IPS-20b (cell line): ENCODE measurements at regions not wholly inside any gene's neighbourhood (a gene's known extent, or its start where the extent isn't known, plus 50 kb on each side); places are given as distances from the start of the nearest gene placed in this dataset.

Experiments
- H3K27ac ChIP-seq: one replicate; pipeline ENCODE4 v1.5.1; 2013; ENCODE audit warnings: low read length
- H3K27me3 ChIP-seq: 2 replicates; pipeline ENCODE4 v1.6.1; 2013; ENCODE audit warnings: mild to moderate bottlenecking, low read length, inconsistent platforms; ENCODE audit not compliant: insufficient read depth
- H3K36me3 ChIP-seq: 2 replicates; pipeline ENCODE4 v1.6.1; 2013; ENCODE audit warnings: low read depth, mild to moderate bottlenecking, inconsistent platforms, low read length, moderate library complexity; ENCODE audit not compliant: insufficient read depth
- H3K4me1 ChIP-seq: 2 replicates; pipeline ENCODE4 v1.6.1; 2013; ENCODE audit warnings: mild to moderate bottlenecking, control low read depth, inconsistent platforms, low read length, moderate library complexity; ENCODE audit not compliant: insufficient read depth
- H3K4me3 ChIP-seq: 2 replicates; pipeline ENCODE4 v1.5.1; 2013; ENCODE audit warnings: mild to moderate bottlenecking, low read length, inconsistent platforms
- H3K9ac ChIP-seq: 2 replicates; pipeline ENCODE4 v1.6.1; 2013; ENCODE audit warnings: low read depth, mild to moderate bottlenecking, inconsistent platforms, low read length, moderate library complexity
- H3K9me3 ChIP-seq: 2 replicates; pipeline ENCODE4 v1.6.1; 2013; ENCODE audit warnings: mild to moderate bottlenecking, low read depth, low read length, inconsistent platforms; ENCODE audit not compliant: insufficient read depth

GRCh38 chr20:4082406-4083097, 66.1 kb upstream of the SMOX start:
- no peaks in the 10 kb centered on the region for H3K36me3 ChIP-seq
- H3K27me3 ChIP-seq: peaks cover 24% of the 10 kb centered on the region
- H3K9me3 ChIP-seq: no peaks in the 10 kb centered on the region
- peaks cover 12% of the 10 kb centered on the region for H3K4me1 ChIP-seq
- H3K27ac ChIP-seq: no peak overlapping the region
- peak overlapping the region; percentile 10; the same call in 1 of the 2 replicates for H3K9ac ChIP-seq
- peak overlapping the region; percentile 49; the same call in 1 of the 2 replicates for H3K4me3 ChIP-seq

- Histone ChIP-seq H3K4me3 (no peak overlapping the region), H3K4me1 (peaks cover 12% of the 10 kb centered on the region), H3K27me3 (peaks cover 20% of the 10 kb centered on the region), H3K36me3 (no peaks in the 10 kb centered on the region), H3K9me3 (no peaks in the 10 kb centered on the region), H3K27ac (no peak overlapping the region), H3K9ac (no peak overlapping the region)
Measured at GRCh38 chr20:4081421-4081820, 66.1 kb upstream of the RNF24 start.

GRCh38 chr20:4076671-4077070, 61.3 kb upstream of the RNF24 start:
- H3K9me3 ChIP-seq: no peaks in the 10 kb centered on the region
- no peak overlapping the region for H3K9ac ChIP-seq
- no peak overlapping the region for H3K4me3 ChIP-seq
- no peaks in the 10 kb centered on the region for H3K27me3 ChIP-seq
- no peaks in the 10 kb centered on the region for H3K36me3 ChIP-seq
- no peak overlapping the region for H3K27ac ChIP-seq
- no peaks in the 10 kb centered on the region for H3K4me1 ChIP-seq

- no peaks in the 10 kb centered on the region for H3K4me1 ChIP-seq
- H3K4me3 ChIP-seq: no peak overlapping the region
- H3K27me3 ChIP-seq: no peaks in the 10 kb centered on the region
- H3K36me3 ChIP-seq: no peaks in the 10 kb centered on the region
- no peaks in the 10 kb centered on the region for H3K9me3 ChIP-seq
- H3K27ac ChIP-seq: no peak overlapping the region
- no peak overlapping the region for H3K9ac ChIP-seq
Measured at GRCh38 chr20:4076033-4076432, 60.7 kb upstream of the RNF24 start.

GRCh38 chr20:4074877-4075455, 59.6 kb upstream of the RNF24 start:
- Histone ChIP-seq H3K4me1 (no peaks in the 10 kb centered on the region), H3K36me3 (no peaks in the 10 kb centered on the region), H3K9me3 (no peaks in the 10 kb centered on the region), H3K9ac (no peak overlapping the region), H3K27ac (no peak overlapping the region), H3K27me3 (no peaks in the 10 kb centered on the region), H3K4me3 (no peak overlapping the region)

- no peak overlapping the region for H3K27ac ChIP-seq
- H3K9me3 ChIP-seq: no peaks in the 10 kb centered on the region
- H3K4me3 ChIP-seq: no peak overlapping the region
- no peaks in the 10 kb centered on the region for H3K4me1 ChIP-seq
- no peaks in the 10 kb centered on the region for H3K27me3 ChIP-seq
- H3K9ac ChIP-seq: no peak overlapping the region
- H3K36me3 ChIP-seq: no peaks in the 10 kb centered on the region
Measured at GRCh38 chr20:4073852-4074741, 58.7 kb upstream of the RNF24 start.

GRCh38 chr20:4071178-4071693, 55.9 kb upstream of the RNF24 start:
- H3K36me3 ChIP-seq: no peaks in the 10 kb centered on the region
- H3K9ac ChIP-seq: no peak overlapping the region
- no peaks in the 10 kb centered on the region for H3K9me3 ChIP-seq
- no peak overlapping the region for H3K27ac ChIP-seq
- no peaks in the 10 kb centered on the region for H3K4me1 ChIP-seq
- H3K4me3 ChIP-seq: no peak overlapping the region
- no peaks in the 10 kb centered on the region for H3K27me3 ChIP-seq

- H3K27ac ChIP-seq: no peak overlapping the region
- H3K4me1 ChIP-seq: no peaks in the 10 kb centered on the region
- H3K9me3 ChIP-seq: no peaks in the 10 kb centered on the region
Measured at GRCh38 chr20:4070323-4071177, 55.2 kb upstream of the RNF24 start.

GRCh38 chr20:4069751-4070150, 54.4 kb upstream of the RNF24 start:
- Histone ChIP-seq H3K36me3 (no peaks in the 10 kb centered on the region), H3K4me1 (peaks cover 3% of the 10 kb centered on the region; the same call in 1 of the 2 replicates), H3K27ac (no peak overlapping the region), H3K9ac (no peak overlapping the region), H3K9me3 (no peaks in the 10 kb centered on the region), H3K4me3 (no peak overlapping the region), H3K27me3 (no peaks in the 10 kb centered on the region)

More at GRCh38 chr20:4070323-4071177, 55.2 kb upstream of the RNF24 start:
- Histone ChIP-seq H3K36me3 (no peaks in the 10 kb centered on the region), H3K27me3 (no peaks in the 10 kb centered on the region), H3K4me3 (no peak overlapping the region), H3K9ac (no peak overlapping the region)

GRCh38 chr20:4068708-4069107, 53.4 kb upstream of the RNF24 start:
- Histone ChIP-seq H3K4me3 (no peak overlapping the region), H3K27me3 (no peaks in the 10 kb centered on the region), H3K4me1 (peaks cover 10% of the 10 kb centered on the region; the same call in 1 of the 2 replicates), H3K36me3 (no peaks in the 10 kb centered on the region), H3K27ac (no peak overlapping the region), H3K9ac (no peak overlapping the region), H3K9me3 (no peaks in the 10 kb centered on the region)
